Skeletal muscle tissue (tissue), 3 donors: ENCODE measurements at regions not wholly inside any gene's neighbourhood (a gene's known extent, or its start where the extent isn't known, plus 50 kb on each side); places are given as distances from the start of the nearest gene placed in this dataset.

Experiments
- H3K27ac ChIP-seq: one replicate; pipeline ENCODE4 v1.7.0; 2013; ENCODE audit warnings: mild to moderate bottlenecking, low read depth, low read length, inconsistent platforms
- H3K27me3 ChIP-seq, 3 donors: one replicate each; pipeline ENCODE4 v1.7.0; 2013; ENCODE audit warnings: low read length in 3 of 3; ENCODE audit not compliant: control insufficient read depth in 3 of 3, insufficient read depth in 3 of 3
- H3K36me3 ChIP-seq, 3 donors: one replicate each; pipeline ENCODE4 v1.7.0; 2013; ENCODE audit warnings: low read length in 3 of 3; ENCODE audit not compliant: control insufficient read depth in 3 of 3, insufficient read depth in 3 of 3
- H3K4me1 ChIP-seq, 3 donors: one replicate each; pipeline ENCODE4 v1.7.0; 2013; ENCODE audit warnings: low read length in 3 of 3, mild to moderate bottlenecking in 3 of 3; ENCODE audit not compliant: control insufficient read depth in 3 of 3, insufficient read depth in 3 of 3
- H3K4me3 ChIP-seq, 3 donors: one replicate each; pipeline ENCODE4 v1.7.0; 2013; ENCODE audit warnings: low read length in 3 of 3
- H3K9ac ChIP-seq, 3 donors: one replicate each; pipeline ENCODE4 v1.7.0; 2013; ENCODE audit warnings: low read length in 3 of 3, mild to moderate bottlenecking in 3 of 3, moderate library complexity in 2 of 3, low read depth in 1 of 3
- H3K9me3 ChIP-seq, 3 donors: one replicate each; pipeline ENCODE4 v1.7.0; 2013; ENCODE audit warnings: low read length in 3 of 3; ENCODE audit not compliant: control insufficient read depth in 3 of 3
- donor health status: Osteomylitis.

DNA sequence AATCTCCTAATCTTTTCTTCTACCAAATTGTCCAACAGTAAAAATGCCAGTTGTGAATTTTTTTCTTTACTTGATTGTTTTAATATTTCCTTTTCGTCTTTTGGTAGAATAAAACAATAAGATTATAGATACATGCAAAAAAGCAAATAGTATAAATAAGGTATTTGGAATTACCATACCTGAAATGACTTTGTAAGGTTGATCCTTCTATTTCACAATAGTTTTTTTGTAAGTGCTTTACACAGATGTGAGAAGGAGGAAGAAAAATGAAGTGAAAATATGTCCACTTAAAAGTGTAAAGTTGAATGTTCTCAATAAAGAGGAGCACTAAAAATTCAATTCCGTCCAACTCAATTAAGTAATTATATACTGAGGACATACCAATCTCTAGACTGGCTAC, 457.6 kb downstream of the UTRN start:
- Histone ChIP-seq H3K9ac (no peak overlapping the region), H3K4me3 (no peak overlapping the region), H3K9me3 (no peaks in the 10 kb centered on the region), H3K27ac (no peak overlapping the region), H3K4me1 (no peaks in the 10 kb centered on the region), H3K36me3 (peaks cover 0 to 2% (median 0%) of the 10 kb centered on the region in 3 donors), H3K27me3 (no peaks in the 10 kb centered on the region)

- Histone ChIP-seq H3K4me3 (no peak overlapping the region), H3K27me3 (no peaks in the 10 kb centered on the region), H3K9ac (no peak overlapping the region), H3K9me3 (no peaks in the 10 kb centered on the region), H3K4me1 (no peaks in the 10 kb centered on the region), H3K36me3 (peaks cover 0 to 5% (median 5%) of the 10 kb centered on the region in 3 donors), H3K27ac (no peak overlapping the region)
Observed at GRCh38 chr6:144744720-144745119, 459.6 kb downstream of the UTRN start.

GRCh38 chr6:144745439-144745838, 460.3 kb downstream of the UTRN start:
- Histone ChIP-seq H3K4me3 (no peak overlapping the region), H3K9me3 (no peaks in the 10 kb centered on the region), H3K36me3 (peaks cover 0 to 5% (median 5%) of the 10 kb centered on the region in 3 donors), H3K27ac (no peak overlapping the region), H3K27me3 (no peaks in the 10 kb centered on the region), H3K4me1 (no peaks in the 10 kb centered on the region), H3K9ac (no peak overlapping the region)

- no peaks in the 10 kb centered on the region for H3K27me3 ChIP-seq
- H3K9me3 ChIP-seq, result no peaks in the 10 kb centered on the region
- H3K9ac ChIP-seq, result no peak overlapping the region
- no peak overlapping the region for H3K27ac ChIP-seq
- peaks cover 0 to 16% (median 9%) of the 10 kb centered on the region in 3 donors for H3K36me3 ChIP-seq
- no peaks in the 10 kb centered on the region for H3K4me1 ChIP-seq
- no peak overlapping the region for H3K4me3 ChIP-seq
Observed at GRCh38 chr6:144746902-144747469, 461.9 kb downstream of the UTRN start.

DNA sequence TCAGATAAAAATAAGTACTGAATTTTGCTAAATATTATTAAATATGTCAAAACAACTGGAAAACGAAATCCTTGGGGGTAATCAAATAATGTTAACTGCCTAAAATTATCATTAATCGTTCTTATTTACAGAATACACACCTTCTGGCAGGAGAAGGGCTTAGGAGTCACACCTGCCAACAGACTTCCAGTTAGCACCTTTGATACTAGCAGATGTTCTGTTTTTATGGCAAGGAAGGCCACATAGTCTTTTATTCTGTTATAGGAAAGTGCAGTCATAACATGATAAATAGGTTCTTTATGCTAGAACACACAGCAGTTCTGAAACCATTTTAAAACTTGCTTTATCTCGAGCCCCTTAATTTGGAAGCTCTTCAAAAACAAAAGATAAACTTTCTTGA, 464.1 kb downstream of the UTRN start:
- H3K9me3 ChIP-seq, result no peaks in the 10 kb centered on the region
- no peaks in the 10 kb centered on the region for H3K27me3 ChIP-seq
- H3K4me3 ChIP-seq, result no peak overlapping the region
- peaks cover 0 to 16% (median 10%) of the 10 kb centered on the region in 3 donors for H3K36me3 ChIP-seq
- H3K27ac ChIP-seq, result no peak overlapping the region
- H3K9ac ChIP-seq, result no peak overlapping the region
- no peaks in the 10 kb centered on the region for H3K4me1 ChIP-seq

DNA sequence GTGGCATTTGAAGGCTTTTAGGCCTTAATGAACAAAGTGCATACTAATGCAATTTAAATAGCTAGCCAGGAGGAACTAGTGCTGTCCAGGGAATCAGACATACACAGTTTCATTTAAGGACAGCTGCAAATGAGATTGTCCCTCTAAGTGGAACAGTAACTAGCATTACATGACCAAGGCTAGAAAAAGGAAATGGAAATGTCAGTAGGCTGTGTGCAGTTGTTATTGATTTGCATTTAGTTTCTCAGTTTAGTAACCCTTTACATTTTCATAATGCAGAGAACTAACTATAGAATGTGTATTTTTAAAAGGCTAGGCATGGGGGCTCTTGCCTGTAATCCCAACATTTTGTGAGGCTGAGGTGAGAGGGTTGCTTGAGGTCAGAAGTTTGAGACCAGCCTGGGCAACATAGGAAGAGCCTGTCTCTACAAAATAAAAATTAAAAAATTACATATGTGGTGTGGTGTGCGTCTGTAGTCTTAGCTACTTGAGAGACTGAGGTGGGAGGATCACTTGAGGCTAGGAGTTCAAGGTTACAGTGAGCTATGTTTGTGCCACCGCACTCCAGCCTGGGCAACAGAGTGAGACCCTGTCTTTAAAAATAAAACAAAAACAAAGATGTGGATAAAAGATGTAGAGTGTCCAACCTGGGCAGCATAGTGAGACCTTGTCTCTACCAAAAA, 468.0 kb downstream of the UTRN start:
- no peaks in the 10 kb centered on the region for H3K9me3 ChIP-seq
- no peaks in the 10 kb centered on the region for H3K4me1 ChIP-seq
- H3K36me3 ChIP-seq, result peaks cover 0 to 13% (median 9%) of the 10 kb centered on the region in 3 donors
- no peaks in the 10 kb centered on the region for H3K27me3 ChIP-seq
- H3K27ac ChIP-seq, result no peak overlapping the region
- no peak overlapping the region for H3K9ac ChIP-seq
- H3K4me3 ChIP-seq, result no peak overlapping the region

DNA sequence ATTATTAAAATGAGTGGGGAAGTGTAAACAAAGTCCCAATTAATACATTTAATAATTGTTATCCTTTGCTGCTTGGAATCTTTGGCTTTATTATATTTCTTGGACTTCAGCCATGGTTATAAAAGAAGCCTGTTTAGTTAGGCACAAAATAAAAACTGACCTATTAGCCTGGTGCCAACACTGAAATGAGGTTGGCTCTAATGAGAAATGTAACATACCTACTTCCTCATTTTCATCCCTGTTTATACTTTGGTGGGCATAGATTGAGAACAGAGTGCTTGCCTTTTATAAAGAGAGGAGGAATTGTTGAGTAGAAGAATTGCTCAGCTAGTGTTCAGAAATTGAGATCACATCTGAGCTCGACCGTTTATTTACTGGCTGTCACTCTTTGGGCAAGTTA, 471.3 kb downstream of the UTRN start:
- H3K27ac ChIP-seq, result no peak overlapping the region
- H3K27me3 ChIP-seq, result no peaks in the 10 kb centered on the region
- H3K9me3 ChIP-seq, result no peaks in the 10 kb centered on the region
- H3K36me3 ChIP-seq, result peaks cover 0 to 5% (median 5%) of the 10 kb centered on the region in 3 donors
- no peak overlapping the region for H3K9ac ChIP-seq
- no peaks in the 10 kb centered on the region for H3K4me1 ChIP-seq
- H3K4me3 ChIP-seq, result no peak overlapping the region

DNA sequence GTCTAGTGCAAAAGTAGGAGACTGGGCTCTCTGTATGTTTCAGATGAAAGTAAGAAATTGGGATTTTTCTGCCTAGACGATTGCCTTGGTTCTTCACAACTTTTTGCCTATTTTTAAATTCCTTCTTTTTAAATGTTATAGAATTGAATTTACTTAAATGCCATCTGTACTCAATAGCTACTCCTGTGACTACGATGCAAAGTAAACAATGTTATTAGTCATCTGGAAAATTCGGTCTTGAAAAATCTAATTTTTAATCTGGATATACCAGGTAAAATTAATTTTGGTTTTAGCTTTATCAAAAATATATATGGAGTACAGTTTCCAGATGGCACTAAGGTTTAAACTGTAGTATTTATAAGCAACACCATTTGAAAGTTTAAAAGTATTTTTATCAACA, 472.2 kb downstream of the UTRN start:
- peaks cover 0 to under 1% (median 0%) of the 10 kb centered on the region in 3 donors for H3K36me3 ChIP-seq
- no peak overlapping the region for H3K4me3 ChIP-seq
- H3K27ac ChIP-seq, result no peak overlapping the region
- no peaks in the 10 kb centered on the region for H3K4me1 ChIP-seq
- H3K9ac ChIP-seq, result no peak overlapping the region
- no peaks in the 10 kb centered on the region for H3K27me3 ChIP-seq
- H3K9me3 ChIP-seq, result no peaks in the 10 kb centered on the region

- H3K9me3 ChIP-seq, result no peaks in the 10 kb centered on the region
- no peak overlapping the region for H3K4me3 ChIP-seq
- no peak overlapping the region for H3K9ac ChIP-seq
- peaks cover 0 to 4% (median 0%) of the 10 kb centered on the region in 3 donors for H3K36me3 ChIP-seq
- no peaks in the 10 kb centered on the region for H3K4me1 ChIP-seq
- H3K27ac ChIP-seq, result no peak overlapping the region
- no peaks in the 10 kb centered on the region for H3K27me3 ChIP-seq
Observed at GRCh38 chr6:144757730-144758129, 472.6 kb downstream of the UTRN start.

DNA sequence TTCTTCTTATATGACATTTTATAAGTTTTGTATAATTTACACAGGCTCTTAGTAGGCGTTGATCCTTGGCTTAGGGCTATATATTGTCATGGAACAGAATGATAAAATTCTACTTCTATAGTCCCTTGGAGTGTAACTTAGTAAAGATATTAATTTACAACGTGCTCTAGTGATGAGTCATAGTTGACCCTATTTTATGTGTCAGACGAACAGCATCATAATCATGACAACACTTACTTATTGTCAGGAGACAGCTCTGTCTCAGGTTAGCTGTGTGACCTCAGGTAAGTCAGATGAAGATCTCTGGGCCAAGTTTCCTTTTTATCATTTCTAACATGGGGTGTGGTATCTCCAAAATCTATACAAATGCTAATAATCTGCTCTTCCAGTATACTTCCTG, 473.5 kb downstream of the UTRN start:
- no peak overlapping the region for H3K27ac ChIP-seq
- H3K4me3 ChIP-seq, result no peak overlapping the region
- peaks cover 0 to 4% (median 0%) of the 10 kb centered on the region in 3 donors for H3K36me3 ChIP-seq
- H3K27me3 ChIP-seq, result no peaks in the 10 kb centered on the region
- no peaks in the 10 kb centered on the region for H3K4me1 ChIP-seq
- no peak overlapping the region for H3K9ac ChIP-seq
- no peaks in the 10 kb centered on the region for H3K9me3 ChIP-seq
